GM23338 (cell line): ENCODE measurements at regions not wholly inside any gene's neighbourhood (a gene's known extent, or its start where the extent isn't known, plus 50 kb on each side); places are given as distances from the start of the nearest gene placed in this dataset.

Source experiments
- ATAC-seq: fragments of 200-7000 bp; cut with Tn5 transposase; 3 replicates; pipeline ENCODE4 v1.9.1; 2020
- DNase-seq: peaks from one replicate; pipeline ENCODE4 v3.0.0-alpha.2; 2015; ENCODE audit warnings: low spot score
- H2AFZ ChIP-seq: fragments of 200-600 bp; sonication (generic); 2 replicates; pipeline ENCODE4 v1.8.0; 2016; ENCODE audit warnings: antibody characterized with exemption, mild to moderate bottlenecking, moderate library complexity
- H3F3A ChIP-seq: fragments of 200-600 bp; sonication (generic); replicated peaks from 2 replicates; pipeline ENCODE4 v1.8.0; 2017; ENCODE audit warnings: antibody characterized with exemption, mixed run types, low read depth
- H3K27ac ChIP-seq: fragments of 200-600 bp; sonication (generic); 2 replicates; pipeline ENCODE4 v1.6.1; 2016; ENCODE audit warnings: low read depth
- H3K27me3 ChIP-seq: fragments of 200-600 bp; sonication (generic); 2 replicates; pipeline ENCODE4 v1.8.0; 2016; ENCODE audit warnings: mild to moderate bottlenecking, mixed run types, moderate library complexity; ENCODE audit not compliant: insufficient read depth
- H3K36me3 ChIP-seq: fragments of 200-600 bp; sonication (generic); 2 replicates; pipeline ENCODE4 v1.8.0; 2016; ENCODE audit warnings: mild to moderate bottlenecking; ENCODE audit not compliant: insufficient read depth
- H3K4me1 ChIP-seq: fragments of 200-600 bp; sonication (generic); 2 replicates; pipeline ENCODE4 v1.8.0; 2016; ENCODE audit warnings: mild to moderate bottlenecking, moderate library complexity; ENCODE audit not compliant: insufficient read depth
- H3K4me2 ChIP-seq: fragments of 200-600 bp; sonication (generic); 2 replicates; pipeline ENCODE4 v1.7.1; 2017; ENCODE audit warnings: mixed run types
- H3K4me3 ChIP-seq: fragments of 200-600 bp; sonication (generic); 2 replicates; pipeline ENCODE4 v1.6.1; 2016; ENCODE audit warnings: mixed run types
- H3K79me2 ChIP-seq: fragments of 200-600 bp; sonication (generic); replicated peaks from 2 replicates; pipeline ENCODE4 v1.8.0; 2017; ENCODE audit warnings: mild to moderate bottlenecking; ENCODE audit not compliant: insufficient read depth
- H3K9me2 ChIP-seq: fragments of 200-600 bp; sonication (generic); 2 replicates; pipeline ENCODE4 v1.8.0; 2017; ENCODE audit not compliant: insufficient read depth
- H4K20me1 ChIP-seq: fragments of 200-600 bp; sonication (generic); replicated peaks from 2 replicates; pipeline ENCODE4 v1.8.0; 2017; ENCODE audit warnings: mild to moderate bottlenecking; ENCODE audit not compliant: insufficient read depth
- H3K27ac Mint-ChIP-seq: 2 replicates; pipeline ENCODE4 v1.8.0; 2020; ENCODE audit warnings: inconsistent platforms, mild to moderate bottlenecking, moderate library complexity, mixed read lengths
- H3K27me3 Mint-ChIP-seq: 3 replicates; pipeline ENCODE4 v1.8.0; 2022; ENCODE audit warnings: low read depth, mild to moderate bottlenecking, moderate library complexity, mixed read lengths, inconsistent platforms; ENCODE audit not compliant: insufficient read depth, poor library complexity
- H3K36me3 Mint-ChIP-seq: 3 replicates; pipeline ENCODE4 v1.8.0; 2021; ENCODE audit warnings: low read depth, mild to moderate bottlenecking, inconsistent platforms, moderate library complexity, mixed read lengths
- H3K4me1 Mint-ChIP-seq: 3 replicates; pipeline ENCODE4 v1.8.0; 2020; ENCODE audit warnings: mild to moderate bottlenecking, inconsistent platforms, mixed read lengths
- H3K4me3 Mint-ChIP-seq: 3 replicates; pipeline ENCODE4 v1.8.0; 2021; ENCODE audit warnings: moderate library complexity, mild to moderate bottlenecking, inconsistent platforms, mixed read lengths
- H3K9me3 Mint-ChIP-seq: 3 replicates; pipeline ENCODE4 v1.8.0; 2020; ENCODE audit warnings: moderate library complexity, mild to moderate bottlenecking, inconsistent platforms, mixed read lengths
- CREB1 ChIP-seq: fragments of 250-450 bp; sonication (Bioruptor Pico); IDR thresholded peaks from 2 replicates; pipeline ENCODE4 v1.5.0; 2020; ENCODE audit warnings: low read depth, mild to moderate bottlenecking, moderate library complexity
- EZH2phosphoT487 ChIP-seq: fragments of 200-600 bp; sonication (generic); IDR thresholded peaks from one replicate; pipeline ENCODE4 v1.8.1; 2018; ENCODE audit warnings: antibody characterized with exemption; ENCODE audit not compliant: unreplicated experiment
- JUNB ChIP-seq: IDR thresholded peaks from one replicate; pipeline ENCODE4 v1.6.1; 2016; ENCODE audit warnings: antibody characterized with exemption; ENCODE audit not compliant: unreplicated experiment
- NANOG ChIP-seq: IDR thresholded peaks from 2 replicates; pipeline ENCODE4 v1.6.1; 2016; ENCODE audit warnings: antibody characterized with exemption, borderline replicate concordance
- POLR2AphosphoS5 ChIP-seq: IDR thresholded peaks from 2 replicates; pipeline ENCODE4 v1.6.1; 2016; ENCODE audit warnings: antibody characterized with exemption, low read depth
- STAT1 ChIP-seq: IDR thresholded peaks from one replicate; pipeline ENCODE4 v1.6.1; 2016; ENCODE audit warnings: antibody characterized with exemption; ENCODE audit not compliant: unreplicated experiment
- TF ChIP-seq, protein P1 (sequence below): IDR thresholded peaks from one replicate; pipeline ENCODE4 v1.6.1; 2018; ENCODE audit warnings: antibody characterized with exemption; ENCODE audit not compliant: unreplicated experiment
- TF ChIP-seq, protein P2 (sequence below), 2 experiments: fragments of 200-600 bp in 1 of 2; sonication (generic) in 1 of 2; conservative IDR thresholded peaks; 2 replicates each; pipeline versions ENCODE4 v1.5.1 to v1.6.1; 2016 to 2017; ENCODE audit warnings: antibody characterized with exemption in 2 of 2, low read depth in 2 of 2, mild to moderate bottlenecking in 2 of 2, moderate library complexity in 1 of 2
- TF ChIP-seq, protein P3 (sequence below): fragments of 250-450 bp; sonication (Bioruptor Pico); IDR thresholded peaks from 2 replicates; pipeline ENCODE4 v1.5.0; 2020; ENCODE audit warnings: mild to moderate bottlenecking, moderate library complexity

DNA sequence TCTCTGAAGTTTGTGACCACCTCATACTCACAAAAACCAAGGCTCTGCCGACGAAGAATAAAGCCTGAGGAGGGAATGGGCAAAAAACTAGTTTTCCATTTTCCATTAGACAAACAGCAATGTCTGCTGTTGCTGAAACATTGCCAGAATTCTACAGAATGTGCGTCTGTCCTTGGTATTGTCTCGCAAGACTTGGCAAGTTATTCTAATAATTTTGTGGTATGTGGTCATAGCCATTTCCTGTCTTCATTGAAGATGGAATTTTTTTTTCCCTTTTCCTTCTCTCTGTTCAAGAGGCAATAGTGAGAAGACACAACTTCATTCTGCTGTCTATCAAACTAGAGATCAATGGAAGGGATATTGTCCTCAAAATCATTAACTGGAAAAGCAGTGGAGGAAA is 296.1 kb downstream of the RND3 start:
- Mint-ChIP-seq H3K27ac (no peak overlapping the region), H3K36me3 (peaks cover 2% of the 10 kb centered on the region; the same call in 2 of the 3 replicates), H3K27me3 (no peaks in the 10 kb centered on the region), H3K4me1 (no peaks in the 10 kb centered on the region), H3K9me3 (peaks cover 4% of the 10 kb centered on the region; the same call in 1 of the 3 replicates), H3K4me3 (no peak overlapping the region)
- Histone ChIP-seq H3K27me3 (no peaks in the 10 kb centered on the region), H3K36me3 (no peaks in the 10 kb centered on the region), H4K20me1 (no peaks in the 10 kb centered on the region), H3K4me2 (no peak overlapping the region), H2AFZ (no peak overlapping the region), H3K27ac (no peak overlapping the region), H3K4me3 (no peak overlapping the region), H3K9me2 (0 out of 2 replicates have a peak, but pooled peaks cover 8% of the 10 kb centered on the region), H3F3A (no peaks in the 10 kb centered on the region), H3K79me2 (no peaks in the 10 kb centered on the region), H3K4me1 (no peaks in the 10 kb centered on the region)
- TF ChIP-seq, protein P1, sequence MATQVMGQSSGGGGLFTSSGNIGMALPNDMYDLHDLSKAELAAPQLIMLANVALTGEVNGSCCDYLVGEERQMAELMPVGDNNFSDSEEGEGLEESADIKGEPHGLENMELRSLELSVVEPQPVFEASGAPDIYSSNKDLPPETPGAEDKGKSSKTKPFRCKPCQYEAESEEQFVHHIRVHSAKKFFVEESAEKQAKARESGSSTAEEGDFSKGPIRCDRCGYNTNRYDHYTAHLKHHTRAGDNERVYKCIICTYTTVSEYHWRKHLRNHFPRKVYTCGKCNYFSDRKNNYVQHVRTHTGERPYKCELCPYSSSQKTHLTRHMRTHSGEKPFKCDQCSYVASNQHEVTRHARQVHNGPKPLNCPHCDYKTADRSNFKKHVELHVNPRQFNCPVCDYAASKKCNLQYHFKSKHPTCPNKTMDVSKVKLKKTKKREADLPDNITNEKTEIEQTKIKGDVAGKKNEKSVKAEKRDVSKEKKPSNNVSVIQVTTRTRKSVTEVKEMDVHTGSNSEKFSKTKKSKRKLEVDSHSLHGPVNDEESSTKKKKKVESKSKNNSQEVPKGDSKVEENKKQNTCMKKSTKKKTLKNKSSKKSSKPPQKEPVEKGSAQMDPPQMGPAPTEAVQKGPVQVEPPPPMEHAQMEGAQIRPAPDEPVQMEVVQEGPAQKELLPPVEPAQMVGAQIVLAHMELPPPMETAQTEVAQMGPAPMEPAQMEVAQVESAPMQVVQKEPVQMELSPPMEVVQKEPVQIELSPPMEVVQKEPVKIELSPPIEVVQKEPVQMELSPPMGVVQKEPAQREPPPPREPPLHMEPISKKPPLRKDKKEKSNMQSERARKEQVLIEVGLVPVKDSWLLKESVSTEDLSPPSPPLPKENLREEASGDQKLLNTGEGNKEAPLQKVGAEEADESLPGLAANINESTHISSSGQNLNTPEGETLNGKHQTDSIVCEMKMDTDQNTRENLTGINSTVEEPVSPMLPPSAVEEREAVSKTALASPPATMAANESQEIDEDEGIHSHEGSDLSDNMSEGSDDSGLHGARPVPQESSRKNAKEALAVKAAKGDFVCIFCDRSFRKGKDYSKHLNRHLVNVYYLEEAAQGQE, result no peak
- TF ChIP-seq POLR2AphosphoS5 (no peak), JUNB (no peak), STAT1 (no peak), CREB1 (CRISPR knock-in tag) (no peak), EZH2phosphoT487 (no peak)
- TF ChIP-seq, protein P2, sequence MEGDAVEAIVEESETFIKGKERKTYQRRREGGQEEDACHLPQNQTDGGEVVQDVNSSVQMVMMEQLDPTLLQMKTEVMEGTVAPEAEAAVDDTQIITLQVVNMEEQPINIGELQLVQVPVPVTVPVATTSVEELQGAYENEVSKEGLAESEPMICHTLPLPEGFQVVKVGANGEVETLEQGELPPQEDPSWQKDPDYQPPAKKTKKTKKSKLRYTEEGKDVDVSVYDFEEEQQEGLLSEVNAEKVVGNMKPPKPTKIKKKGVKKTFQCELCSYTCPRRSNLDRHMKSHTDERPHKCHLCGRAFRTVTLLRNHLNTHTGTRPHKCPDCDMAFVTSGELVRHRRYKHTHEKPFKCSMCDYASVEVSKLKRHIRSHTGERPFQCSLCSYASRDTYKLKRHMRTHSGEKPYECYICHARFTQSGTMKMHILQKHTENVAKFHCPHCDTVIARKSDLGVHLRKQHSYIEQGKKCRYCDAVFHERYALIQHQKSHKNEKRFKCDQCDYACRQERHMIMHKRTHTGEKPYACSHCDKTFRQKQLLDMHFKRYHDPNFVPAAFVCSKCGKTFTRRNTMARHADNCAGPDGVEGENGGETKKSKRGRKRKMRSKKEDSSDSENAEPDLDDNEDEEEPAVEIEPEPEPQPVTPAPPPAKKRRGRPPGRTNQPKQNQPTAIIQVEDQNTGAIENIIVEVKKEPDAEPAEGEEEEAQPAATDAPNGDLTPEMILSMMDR (conservative IDR thresholded peaks at IDR 0.05; ENCODE audit: low read depth in 2 of 2), result no peak
- ATAC-seq (no peak), DNase-seq (no peak)

DNA sequence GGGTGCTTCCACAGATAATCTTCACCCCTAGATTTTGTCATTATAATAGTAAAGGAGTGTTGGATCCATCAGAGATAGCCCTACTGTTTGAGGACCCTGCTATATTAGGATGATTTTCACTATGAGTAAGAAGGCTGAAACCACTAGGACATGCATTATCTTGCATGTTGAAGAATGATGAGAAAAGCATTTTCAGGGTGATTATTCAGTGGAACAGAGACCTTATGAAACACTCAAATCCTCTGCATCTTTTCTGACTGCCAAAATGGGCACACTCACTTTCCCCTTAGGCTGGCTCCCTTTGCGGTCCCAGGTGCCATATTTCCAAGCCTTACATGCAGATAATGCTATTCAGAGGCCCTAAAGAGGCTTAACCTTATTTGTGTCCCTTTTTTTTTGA is 296.9 kb downstream of the RND3 start:
- no peaks in the 10 kb centered on the region for H3K4me1 Mint-ChIP-seq
- H3K79me2 ChIP-seq, result no peaks in the 10 kb centered on the region
- no peak overlapping the region for H3K27ac ChIP-seq
- no peaks in the 10 kb centered on the region for H3F3A ChIP-seq
- H3K9me2 ChIP-seq, result 0 out of 2 replicates have a peak, but pooled peaks cover 8% of the 10 kb centered on the region
- DNase-seq (no peak), ATAC-seq (no peak)
- H3K27me3 Mint-ChIP-seq, result no peaks in the 10 kb centered on the region
- H3K4me3 Mint-ChIP-seq, result no peak overlapping the region
- no peaks in the 10 kb centered on the region for H4K20me1 ChIP-seq
- no peaks in the 10 kb centered on the region for H3K27me3 ChIP-seq
- no peaks in the 10 kb centered on the region for H3K4me1 ChIP-seq
- no peak overlapping the region for H3K4me3 ChIP-seq
- no peak overlapping the region for H3K4me2 ChIP-seq
- no peaks in the 10 kb centered on the region for H3K36me3 ChIP-seq
- H3K36me3 Mint-ChIP-seq, result peaks cover 2% of the 10 kb centered on the region; the same call in 1 of the 3 replicates
- H2AFZ ChIP-seq, result no peak overlapping the region
- no peaks in the 10 kb centered on the region for H3K9me3 Mint-ChIP-seq
- no peak overlapping the region for H3K27ac Mint-ChIP-seq
- TF ChIP-seq, protein P3, sequence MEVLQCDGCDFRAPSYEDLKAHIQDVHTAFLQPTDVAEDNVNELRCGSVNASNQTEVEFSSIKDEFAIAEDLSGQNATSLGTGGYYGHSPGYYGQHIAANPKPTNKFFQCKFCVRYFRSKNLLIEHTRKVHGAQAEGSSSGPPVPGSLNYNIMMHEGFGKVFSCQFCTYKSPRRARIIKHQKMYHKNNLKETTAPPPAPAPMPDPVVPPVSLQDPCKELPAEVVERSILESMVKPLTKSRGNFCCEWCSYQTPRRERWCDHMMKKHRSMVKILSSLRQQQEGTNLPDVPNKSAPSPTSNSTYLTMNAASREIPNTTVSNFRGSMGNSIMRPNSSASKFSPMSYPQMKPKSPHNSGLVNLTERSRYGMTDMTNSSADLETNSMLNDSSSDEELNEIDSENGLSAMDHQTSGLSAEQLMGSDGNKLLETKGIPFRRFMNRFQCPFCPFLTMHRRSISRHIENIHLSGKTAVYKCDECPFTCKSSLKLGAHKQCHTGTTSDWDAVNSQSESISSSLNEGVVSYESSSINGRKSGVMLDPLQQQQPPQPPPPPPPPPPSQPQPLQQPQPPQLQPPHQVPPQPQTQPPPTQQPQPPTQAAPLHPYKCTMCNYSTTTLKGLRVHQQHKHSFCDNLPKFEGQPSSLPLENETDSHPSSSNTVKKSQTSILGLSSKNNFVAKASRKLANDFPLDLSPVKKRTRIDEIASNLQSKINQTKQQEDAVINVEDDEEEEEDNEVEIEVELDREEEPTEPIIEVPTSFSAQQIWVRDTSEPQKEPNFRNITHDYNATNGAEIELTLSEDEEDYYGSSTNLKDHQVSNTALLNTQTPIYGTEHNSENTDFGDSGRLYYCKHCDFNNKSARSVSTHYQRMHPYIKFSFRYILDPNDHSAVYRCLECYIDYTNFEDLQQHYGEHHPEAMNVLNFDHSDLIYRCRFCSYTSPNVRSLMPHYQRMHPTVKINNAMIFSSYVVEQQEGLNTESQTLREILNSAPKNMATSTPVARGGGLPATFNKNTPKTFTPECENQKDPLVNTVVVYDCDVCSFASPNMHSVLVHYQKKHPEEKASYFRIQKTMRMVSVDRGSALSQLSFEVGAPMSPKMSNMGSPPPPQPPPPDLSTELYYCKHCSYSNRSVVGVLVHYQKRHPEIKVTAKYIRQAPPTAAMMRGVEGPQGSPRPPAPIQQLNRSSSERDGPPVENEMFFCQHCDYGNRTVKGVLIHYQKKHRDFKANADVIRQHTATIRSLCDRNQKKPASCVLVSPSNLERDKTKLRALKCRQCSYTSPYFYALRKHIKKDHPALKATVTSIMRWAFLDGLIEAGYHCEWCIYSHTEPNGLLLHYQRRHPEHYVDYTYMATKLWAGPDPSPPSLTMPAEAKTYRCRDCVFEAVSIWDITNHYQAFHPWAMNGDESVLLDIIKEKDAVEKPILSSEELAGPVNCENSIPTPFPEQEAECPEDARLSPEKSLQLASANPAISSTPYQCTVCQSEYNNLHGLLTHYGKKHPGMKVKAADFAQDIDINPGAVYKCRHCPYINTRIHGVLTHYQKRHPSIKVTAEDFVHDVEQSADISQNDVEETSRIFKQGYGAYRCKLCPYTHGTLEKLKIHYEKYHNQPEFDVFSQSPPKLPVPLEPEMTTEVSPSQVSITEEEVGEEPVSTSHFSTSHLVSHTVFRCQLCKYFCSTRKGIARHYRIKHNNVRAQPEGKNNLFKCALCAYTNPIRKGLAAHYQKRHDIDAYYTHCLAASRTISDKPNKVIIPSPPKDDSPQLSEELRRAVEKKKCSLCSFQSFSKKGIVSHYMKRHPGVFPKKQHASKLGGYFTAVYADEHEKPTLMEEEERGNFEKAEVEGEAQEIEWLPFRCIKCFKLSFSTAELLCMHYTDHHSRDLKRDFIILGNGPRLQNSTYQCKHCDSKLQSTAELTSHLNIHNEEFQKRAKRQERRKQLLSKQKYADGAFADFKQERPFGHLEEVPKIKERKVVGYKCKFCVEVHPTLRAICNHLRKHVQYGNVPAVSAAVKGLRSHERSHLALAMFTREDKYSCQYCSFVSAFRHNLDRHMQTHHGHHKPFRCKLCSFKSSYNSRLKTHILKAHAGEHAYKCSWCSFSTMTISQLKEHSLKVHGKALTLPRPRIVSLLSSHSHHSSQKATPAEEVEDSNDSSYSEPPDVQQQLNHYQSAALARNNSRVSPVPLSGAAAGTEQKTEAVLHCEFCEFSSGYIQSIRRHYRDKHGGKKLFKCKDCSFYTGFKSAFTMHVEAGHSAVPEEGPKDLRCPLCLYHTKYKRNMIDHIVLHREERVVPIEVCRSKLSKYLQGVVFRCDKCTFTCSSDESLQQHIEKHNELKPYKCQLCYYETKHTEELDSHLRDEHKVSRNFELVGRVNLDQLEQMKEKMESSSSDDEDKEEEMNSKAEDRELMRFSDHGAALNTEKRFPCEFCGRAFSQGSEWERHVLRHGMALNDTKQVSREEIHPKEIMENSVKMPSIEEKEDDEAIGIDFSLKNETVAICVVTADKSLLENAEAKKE (CRISPR knock-in tag), result no peak
- no peak for TF ChIP-seq NANOG
